OCI-LY3 (cell line): ENCODE measurements at regions not wholly inside any gene's neighbourhood (a gene's known extent, or its start where the extent isn't known, plus 50 kb on each side); places are given as distances from the start of the nearest gene placed in this dataset.
"Not testable (repeated sequence)": the region's sequence is repeated elsewhere in the genome, so short reads cannot be mapped to it uniquely, and the experiment has no call there.

ENCODE experiments used
- H2AFZ ChIP-seq: fragments of 200-600, 300-600 bp; shearing (Covaris generic); 2 replicates; pipeline ENCODE4 v1.6.0; 2014; ENCODE audit warnings: antibody characterized with exemption, low read depth, low read length
- H3K27ac ChIP-seq: fragments of 200-600, 300-600 bp; sonication (generic); 2 replicates; pipeline ENCODE4 v1.5.1; 2014; ENCODE audit warnings: mild to moderate bottlenecking, low read length, moderate library complexity, mixed read lengths
- H3K27me3 ChIP-seq: fragments of 200-600, 300-600 bp; sonication (generic); 2 replicates; pipeline ENCODE4 v1.6.1; 2014; ENCODE audit warnings: low read depth, low read length, mixed read lengths
- H3K36me3 ChIP-seq: fragments of 200-600, 300-600 bp; sonication (generic); replicated peaks from 2 replicates; pipeline ENCODE3; 2014; ENCODE audit warnings: low read depth, low read length, mixed read lengths
- H3K4me1 ChIP-seq: fragments of 300-600, 200-600 bp; sonication (generic); 2 replicates; pipeline ENCODE4 v1.6.1; 2014; ENCODE audit warnings: low read length, mixed read lengths
- H3K4me2 ChIP-seq: fragments of 200-600, 300-600 bp; sonication (generic); 2 replicates; pipeline ENCODE4 v1.6.1; 2014; ENCODE audit warnings: low read length, mixed read lengths
- H3K4me3 ChIP-seq: fragments of 300-600, 200-600 bp; sonication (generic); 2 replicates; pipeline ENCODE4 v1.5.1; 2014; ENCODE audit warnings: antibody characterized with exemption, mild to moderate bottlenecking, low read length, moderate library complexity
- H3K79me2 ChIP-seq: fragments of 300-600, 200-600 bp; shearing (Covaris generic); 2 replicates; pipeline ENCODE4 v1.6.1; 2014; ENCODE audit warnings: mild to moderate bottlenecking, low read length, mixed read lengths
- H3K9ac ChIP-seq: fragments of 300-600, 200-600 bp; shearing (Covaris generic); 2 replicates; pipeline ENCODE4 v1.6.0; 2014; ENCODE audit warnings: mild to moderate bottlenecking, low read length, moderate library complexity
- H3K9me3 ChIP-seq: fragments of 200-600, 300-600 bp; shearing (Covaris generic); 2 replicates; pipeline ENCODE4 v1.6.1; 2014; ENCODE audit warnings: low read length, mixed read lengths; ENCODE audit not compliant: insufficient read depth
- H4K20me1 ChIP-seq: fragments of 200-600, 300-600 bp; sonication (generic); 2 replicates; pipeline ENCODE4 v1.6.1; 2016; ENCODE audit warnings: low read length, mixed read lengths; ENCODE audit not compliant: insufficient read depth
- EZH2phosphoT487 ChIP-seq: fragments of 200-600 bp; shearing (Covaris generic); IDR thresholded peaks from 2 replicates; pipeline ENCODE4 v1.6.1; 2018; ENCODE audit warnings: antibody characterized with exemption, mixed run types, low read depth
- TF ChIP-seq, protein P1 (sequence below): fragments of 200-600, 300-600 bp; sonication (generic); IDR thresholded peaks from 2 replicates; pipeline ENCODE4 v1.5.1; 2014; ENCODE audit warnings: antibody characterized with exemption, low read length, low read depth

DNA sequence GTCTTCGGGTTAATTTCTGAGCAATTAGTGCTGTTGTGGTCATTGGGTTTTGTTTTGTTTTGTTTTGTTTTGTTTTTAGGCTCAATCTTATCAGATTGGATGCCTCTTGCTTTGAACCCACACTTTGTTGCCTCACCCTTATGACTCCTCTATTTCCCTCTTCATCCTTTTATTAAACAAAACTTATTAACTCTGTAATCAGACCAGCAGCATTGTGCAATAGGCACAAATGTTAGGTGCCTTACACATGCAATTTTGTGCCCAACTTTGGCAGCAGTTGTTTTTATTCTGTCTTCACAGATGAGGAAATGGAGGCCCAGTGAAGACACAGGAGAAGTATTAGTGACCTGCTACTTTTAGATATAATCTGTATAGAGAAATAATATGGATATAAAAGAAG, 377.7 kb downstream of the KCNRG start:
- TF ChIP-seq EZH2phosphoT487, result no peak
- TF ChIP-seq, protein P1, sequence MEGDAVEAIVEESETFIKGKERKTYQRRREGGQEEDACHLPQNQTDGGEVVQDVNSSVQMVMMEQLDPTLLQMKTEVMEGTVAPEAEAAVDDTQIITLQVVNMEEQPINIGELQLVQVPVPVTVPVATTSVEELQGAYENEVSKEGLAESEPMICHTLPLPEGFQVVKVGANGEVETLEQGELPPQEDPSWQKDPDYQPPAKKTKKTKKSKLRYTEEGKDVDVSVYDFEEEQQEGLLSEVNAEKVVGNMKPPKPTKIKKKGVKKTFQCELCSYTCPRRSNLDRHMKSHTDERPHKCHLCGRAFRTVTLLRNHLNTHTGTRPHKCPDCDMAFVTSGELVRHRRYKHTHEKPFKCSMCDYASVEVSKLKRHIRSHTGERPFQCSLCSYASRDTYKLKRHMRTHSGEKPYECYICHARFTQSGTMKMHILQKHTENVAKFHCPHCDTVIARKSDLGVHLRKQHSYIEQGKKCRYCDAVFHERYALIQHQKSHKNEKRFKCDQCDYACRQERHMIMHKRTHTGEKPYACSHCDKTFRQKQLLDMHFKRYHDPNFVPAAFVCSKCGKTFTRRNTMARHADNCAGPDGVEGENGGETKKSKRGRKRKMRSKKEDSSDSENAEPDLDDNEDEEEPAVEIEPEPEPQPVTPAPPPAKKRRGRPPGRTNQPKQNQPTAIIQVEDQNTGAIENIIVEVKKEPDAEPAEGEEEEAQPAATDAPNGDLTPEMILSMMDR, result no peak
- peaks cover 11% of the 10 kb centered on the region for H3K27me3 ChIP-seq
- H3K4me1 ChIP-seq, result no peaks in the 10 kb centered on the region
- no peak overlapping the region for H3K4me2 ChIP-seq
- H2AFZ ChIP-seq, result no peak overlapping the region
- no peaks in the 10 kb centered on the region for H4K20me1 ChIP-seq
- H3K79me2 ChIP-seq, result no peaks in the 10 kb centered on the region
- no peak overlapping the region for H3K4me3 ChIP-seq
- no peaks in the 10 kb centered on the region for H3K9me3 ChIP-seq
- no peak overlapping the region for H3K9ac ChIP-seq
- H3K36me3 ChIP-seq, result no peaks in the 10 kb centered on the region
- no peak overlapping the region for H3K27ac ChIP-seq

GRCh38 chr13:50393628-50394027, 378.4 kb downstream of the KCNRG start:
- no peaks in the 10 kb centered on the region for H3K4me1 ChIP-seq
- H3K9ac ChIP-seq, result no peak overlapping the region
- no peaks in the 10 kb centered on the region for H3K79me2 ChIP-seq
- H2AFZ ChIP-seq, result no peak overlapping the region
- no peak for TF ChIP-seq EZH2phosphoT487
- TF ChIP-seq, protein P1, result no peak
- H3K36me3 ChIP-seq, result no peaks in the 10 kb centered on the region
- H4K20me1 ChIP-seq, result no peaks in the 10 kb centered on the region
- no peak overlapping the region for H3K4me2 ChIP-seq
- H3K27ac ChIP-seq, result no peak overlapping the region
- H3K27me3 ChIP-seq, result peaks cover 8% of the 10 kb centered on the region
- no peaks in the 10 kb centered on the region for H3K9me3 ChIP-seq
- no peak overlapping the region for H3K4me3 ChIP-seq

DNA sequence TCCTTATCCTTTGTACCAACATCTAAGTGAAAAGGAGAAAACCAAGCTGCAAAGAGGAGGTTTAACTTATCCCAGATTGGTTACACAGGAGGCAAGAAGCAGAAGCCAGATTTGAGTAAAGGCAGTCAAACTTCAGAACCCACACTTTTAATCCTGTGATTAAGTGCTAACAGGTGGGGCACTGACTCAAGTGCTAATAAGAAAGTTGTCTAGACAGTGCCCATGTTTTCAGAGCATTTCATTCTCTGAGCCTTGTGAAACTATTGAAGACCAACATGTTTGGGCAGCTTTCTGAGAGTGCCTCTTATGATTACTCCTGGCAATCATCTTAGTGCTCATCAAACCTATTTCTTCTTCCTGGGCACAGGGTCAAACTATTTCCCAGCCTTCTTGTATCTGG, 380.8 kb downstream of the KCNRG start:
- H3K4me2 ChIP-seq, result no peak overlapping the region
- H3K9ac ChIP-seq, result no peak overlapping the region
- no peaks in the 10 kb centered on the region for H3K9me3 ChIP-seq
- H4K20me1 ChIP-seq, result no peaks in the 10 kb centered on the region
- no peak overlapping the region for H2AFZ ChIP-seq
- H3K36me3 ChIP-seq, result no peaks in the 10 kb centered on the region
- no peak overlapping the region for H3K4me3 ChIP-seq
- H3K79me2 ChIP-seq, result no peaks in the 10 kb centered on the region
- TF ChIP-seq, protein P1, result no peak
- no peak for TF ChIP-seq EZH2phosphoT487
- no peaks in the 10 kb centered on the region for H3K4me1 ChIP-seq
- H3K27ac ChIP-seq, result no peak overlapping the region
- H3K27me3 ChIP-seq, result peaks cover 8% of the 10 kb centered on the region

DNA sequence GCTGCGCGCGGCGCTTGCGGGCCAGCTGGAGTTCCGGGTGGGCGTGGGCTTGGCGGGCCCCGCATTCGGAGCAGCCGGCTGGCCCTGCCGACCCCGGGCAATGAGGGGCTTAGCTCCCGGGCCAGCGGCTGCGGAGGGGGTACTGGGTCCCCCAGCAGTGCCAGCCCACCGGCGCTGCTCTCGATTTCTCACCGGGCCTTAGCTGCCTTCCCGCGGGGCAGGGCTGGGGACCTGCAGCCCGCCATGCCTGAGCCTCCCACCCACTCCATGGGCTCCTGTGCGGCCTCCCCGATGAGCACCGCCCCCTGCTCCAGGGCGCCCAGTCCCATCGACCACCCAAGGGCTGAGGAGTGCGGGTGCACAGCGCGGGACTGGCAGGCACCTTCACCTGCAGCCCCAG, 381.4 kb downstream of the KCNRG start:
- H3K27me3 ChIP-seq, H2AFZ ChIP-seq, H3K27ac ChIP-seq, H3K9ac ChIP-seq, H3K36me3 ChIP-seq, H3K4me3 ChIP-seq, H4K20me1 ChIP-seq, H3K4me1 ChIP-seq, H3K79me2 ChIP-seq, H3K9me3 ChIP-seq, H3K4me2 ChIP-seq: not testable (repeated sequence)
